GM21737 (cell line): ENCODE measurements at regions not wholly inside any gene's neighbourhood (a gene's known extent, or its start where the extent isn't known, plus 50 kb on each side); places are given as distances from the start of the nearest gene placed in this dataset.

Experiments used
- ATAC-seq: cut with Tn5 transposase; IDR thresholded peaks from one replicate; pipeline ENCODE4 v1.9.1; 2021; ENCODE audit warnings: mild to moderate bottlenecking, moderate library complexity; ENCODE audit not compliant: unreplicated experiment

GRCh38 chr7:16065939-16066338, 355.4 kb downstream of the CRPPA start:
- ATAC-seq = no peak

- ATAC-seq = no peak
These were observed 357.3 kb downstream of the CRPPA start for GRCh38 chr7:16063716-16064675.

- ATAC-seq = no peak
These were observed 358.1 kb downstream of the CRPPA start for GRCh38 chr7:16063221-16063620.

- ATAC-seq = no peak
These were observed 359.1 kb downstream of the CRPPA start for GRCh38 chr7:16062269-16062668.

- no peak for ATAC-seq
These were observed 359.7 kb downstream of the CRPPA start for GRCh38 chr7:16061630-16062029.

- ATAC-seq = no peak
These were observed 360.3 kb downstream of the CRPPA start for GRCh38 chr7:16061011-16061410.

- no peak for ATAC-seq
These were observed 360.8 kb downstream of the CRPPA start for GRCh38 chr7:16060502-16060901.

- no peak for ATAC-seq
These were observed 365.9 kb downstream of the CRPPA start for GRCh38 chr7:16055263-16055976.

GRCh38 chr7:16051561-16052255, 365.2 kb upstream of the MEOX2 start:
- ATAC-seq = no peak

GRCh38 chr7:16046041-16046440, 359.6 kb upstream of the MEOX2 start:
- ATAC-seq = no peak

GRCh38 chr7:16045296-16045695, 358.8 kb upstream of the MEOX2 start:
- no peak for ATAC-seq

GRCh38 chr7:16044645-16045044, 358.2 kb upstream of the MEOX2 start:
- no peak for ATAC-seq

GRCh38 chr7:16040346-16040745, 353.9 kb upstream of the MEOX2 start:
- ATAC-seq = no peak

GRCh38 chr7:16038906-16039305, 352.4 kb upstream of the MEOX2 start:
- ATAC-seq = no peak

- no peak for ATAC-seq
These were observed 348.9 kb upstream of the MEOX2 start for GRCh38 chr7:16035392-16035791.

- ATAC-seq = no peak
These were observed 348.4 kb upstream of the MEOX2 start for GRCh38 chr7:16034866-16035265.

GRCh38 chr7:16034353-16034752, 347.9 kb upstream of the MEOX2 start:
- ATAC-seq = no peak

GRCh38 chr7:16033233-16033632, 346.8 kb upstream of the MEOX2 start:
- no peak for ATAC-seq

- ATAC-seq = no peak
These were observed 342.2 kb upstream of the MEOX2 start for GRCh38 chr7:16028636-16029035.

- no peak for ATAC-seq
These were observed 341.6 kb upstream of the MEOX2 start for GRCh38 chr7:16028103-16028502.

- no peak for ATAC-seq
These were observed 340.9 kb upstream of the MEOX2 start for GRCh38 chr7:16027396-16027795.
